Fibroblast of lung (primary cell): ENCODE measurements at regions not wholly inside any gene's neighbourhood (a gene's known extent, or its start where the extent isn't known, plus 50 kb on each side); places are given as distances from the start of the nearest gene placed in this dataset.
A peak's percentile ranks its signal among the peaks of the same experiment; 100 is the strongest.

ENCODE experiments used
- DNase-seq, 2 donors: peaks; one replicate each; pipeline versions ENCODE4 v3.0.0 to v3.0.0-alpha.2; 2010; ENCODE audit warnings: low read depth in 2 of 2
- H2AFZ ChIP-seq: 2 replicates; pipeline ENCODE4 v1.5.1; 2012; ENCODE audit warnings: low read length, control low read depth, inconsistent platforms
- H3K27ac ChIP-seq: 2 replicates; pipeline ENCODE4 v1.5.1; 2011; ENCODE audit warnings: low read length, control low read depth; ENCODE audit not compliant: insufficient read depth
- H3K27me3 ChIP-seq: 2 replicates; pipeline ENCODE4 v1.5.1; 2011; ENCODE audit warnings: mild to moderate bottlenecking, low read length; ENCODE audit not compliant: control insufficient read depth, insufficient read depth
- H3K36me3 ChIP-seq: 2 replicates; pipeline ENCODE4 v1.5.1; 2011; ENCODE audit warnings: low read length; ENCODE audit not compliant: control insufficient read depth, insufficient read depth
- H3K4me1 ChIP-seq: 2 replicates; pipeline ENCODE4 v1.5.1; 2011; ENCODE audit warnings: low read length; ENCODE audit not compliant: control insufficient read depth, insufficient read depth; ENCODE audit errors: extremely low read depth
- H3K4me2 ChIP-seq: 2 replicates; pipeline ENCODE4 v1.5.1; 2011; ENCODE audit warnings: low read length, control low read depth; ENCODE audit not compliant: insufficient read depth; ENCODE audit errors: extremely low read depth
- H3K4me3 ChIP-seq, 4 experiments: fragments of 200-600 bp in 1 of 4; sonication (generic) in 1 of 4; replicated peaks in 1 of 4; 2 replicates each; pipeline ENCODE4 v1.5.1; 2011 to 2016; ENCODE audit warnings: low read length in 4 of 4, low read depth in 3 of 4, mild to moderate bottlenecking in 3 of 4, control low read depth in 2 of 4, inconsistent platforms in 1 of 4, mixed read lengths in 1 of 4; ENCODE audit not compliant: insufficient read depth in 1 of 4; ENCODE audit errors: control extremely low read depth in 1 of 4
- H3K79me2 ChIP-seq: 2 replicates; pipeline ENCODE4 v1.5.1; 2012; ENCODE audit warnings: mild to moderate bottlenecking, low read length, inconsistent platforms; ENCODE audit not compliant: control insufficient read depth, insufficient read depth
- H3K9ac ChIP-seq: 2 replicates; pipeline ENCODE4 v1.5.1; 2011; ENCODE audit warnings: mild to moderate bottlenecking, low read length, control low read depth; ENCODE audit not compliant: insufficient read depth
- H3K9me3 ChIP-seq: 2 replicates; pipeline ENCODE4 v1.5.1; 2012; ENCODE audit warnings: low read depth, low read length; ENCODE audit not compliant: control insufficient read depth, insufficient read depth
- H4K20me1 ChIP-seq: 2 replicates; pipeline ENCODE4 v1.5.1; 2011; ENCODE audit warnings: low read length; ENCODE audit not compliant: control insufficient read depth, insufficient read depth; ENCODE audit errors: extremely low read depth
- EZH2 ChIP-seq: IDR thresholded peaks from 2 replicates; pipeline ENCODE4 v1.5.1; 2012; ENCODE audit warnings: low read length, control low read depth, mild to moderate bottlenecking; ENCODE audit errors: missing control alignments
- TF ChIP-seq, protein P1 (sequence below), 2 donors: IDR thresholded peaks in 1 of 2; conservative IDR thresholded peaks in 1 of 2; 1 replicate in 1 of 2; 2 replicates in 1 of 2; pipeline ENCODE4 v1.5.1; 2011 to 2012; ENCODE audit warnings: low read length in 2 of 2, control low read depth in 1 of 2, inconsistent platforms in 1 of 2, low read depth in 1 of 2, mild to moderate bottlenecking in 1 of 2

DNA sequence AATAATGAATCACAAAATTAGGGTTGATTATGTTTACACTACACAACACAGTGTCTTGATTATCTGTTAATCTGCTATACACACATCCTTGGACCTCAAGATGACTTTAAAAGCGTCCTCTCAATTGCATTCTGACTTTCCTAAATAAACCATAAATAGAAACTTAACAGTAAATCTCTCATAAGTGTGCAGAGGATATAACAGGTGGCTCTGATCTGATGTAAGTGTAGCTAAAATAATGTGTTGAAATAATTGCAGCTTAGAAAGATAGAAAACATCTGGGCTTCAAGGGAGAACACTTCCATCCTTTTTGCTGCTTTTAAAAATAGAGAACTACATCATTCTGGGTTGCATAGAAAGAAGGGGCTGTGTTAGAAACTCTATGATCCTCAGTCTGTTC is 78.4 kb upstream of the EFEMP1 start:
- Histone ChIP-seq H3K27ac (no peak overlapping the region), H3K4me1 (no peaks in the 10 kb centered on the region), H3K4me2 (no peak overlapping the region), H2AFZ (no peak overlapping the region), H3K79me2 (no peaks in the 10 kb centered on the region), H3K9ac (no peak overlapping the region), H3K36me3 (no peaks in the 10 kb centered on the region), H4K20me1 (no peaks in the 10 kb centered on the region), H3K4me3 (no peak overlapping the region), H3K27me3 (no peaks in the 10 kb centered on the region), H3K9me3 (no peaks in the 10 kb centered on the region)
- TF ChIP-seq EZH2: no peak
- TF ChIP-seq, protein P1, sequence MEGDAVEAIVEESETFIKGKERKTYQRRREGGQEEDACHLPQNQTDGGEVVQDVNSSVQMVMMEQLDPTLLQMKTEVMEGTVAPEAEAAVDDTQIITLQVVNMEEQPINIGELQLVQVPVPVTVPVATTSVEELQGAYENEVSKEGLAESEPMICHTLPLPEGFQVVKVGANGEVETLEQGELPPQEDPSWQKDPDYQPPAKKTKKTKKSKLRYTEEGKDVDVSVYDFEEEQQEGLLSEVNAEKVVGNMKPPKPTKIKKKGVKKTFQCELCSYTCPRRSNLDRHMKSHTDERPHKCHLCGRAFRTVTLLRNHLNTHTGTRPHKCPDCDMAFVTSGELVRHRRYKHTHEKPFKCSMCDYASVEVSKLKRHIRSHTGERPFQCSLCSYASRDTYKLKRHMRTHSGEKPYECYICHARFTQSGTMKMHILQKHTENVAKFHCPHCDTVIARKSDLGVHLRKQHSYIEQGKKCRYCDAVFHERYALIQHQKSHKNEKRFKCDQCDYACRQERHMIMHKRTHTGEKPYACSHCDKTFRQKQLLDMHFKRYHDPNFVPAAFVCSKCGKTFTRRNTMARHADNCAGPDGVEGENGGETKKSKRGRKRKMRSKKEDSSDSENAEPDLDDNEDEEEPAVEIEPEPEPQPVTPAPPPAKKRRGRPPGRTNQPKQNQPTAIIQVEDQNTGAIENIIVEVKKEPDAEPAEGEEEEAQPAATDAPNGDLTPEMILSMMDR (conservative IDR thresholded peaks at IDR 0.05 in 1 of 2, IDR thresholded peaks at IDR 0.05 in 1 of 2; ENCODE audit: low read depth in 1 of 2, low read length in 2 of 2): no peak
- DNase-seq: peak in 1 of 2 donors; percentile 74

DNA sequence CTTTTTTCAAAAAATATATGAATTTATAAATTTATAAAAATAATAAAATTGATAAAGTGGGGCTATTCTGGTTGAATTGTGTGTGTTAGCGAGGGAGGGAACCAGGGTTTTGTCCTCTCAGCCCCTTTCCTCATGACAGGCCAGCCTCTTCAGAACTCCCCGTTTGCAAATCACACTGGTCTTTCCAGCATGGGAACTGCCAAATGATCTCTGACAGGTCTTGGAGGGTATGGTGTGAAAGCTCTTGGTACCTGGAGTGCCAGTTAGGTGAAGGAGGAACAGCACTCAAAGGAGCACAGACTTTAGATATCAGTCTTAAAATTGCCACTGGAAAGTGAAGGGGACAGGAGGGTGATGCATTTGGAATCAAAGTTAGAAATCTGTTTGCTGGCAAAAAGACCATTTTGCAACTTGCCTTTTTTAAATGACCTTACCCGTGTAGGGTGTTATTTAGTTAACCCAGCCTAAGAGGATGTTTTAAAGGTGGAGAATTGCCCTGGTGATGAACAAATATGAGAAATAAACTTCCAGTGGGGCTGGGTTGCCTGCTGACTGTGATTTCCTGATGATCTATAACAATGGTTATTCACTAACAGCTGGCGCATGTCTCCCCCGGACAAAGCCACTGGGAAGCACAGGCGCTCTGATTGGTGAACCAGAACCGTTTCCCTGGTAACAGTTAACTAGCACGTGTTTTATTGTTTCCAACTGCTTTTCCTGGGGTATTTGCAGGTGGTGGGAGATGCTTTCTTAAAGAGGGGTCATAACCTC is 85.3 kb upstream of the EFEMP1 start:
- Histone ChIP-seq H3K9me3 (no peaks in the 10 kb centered on the region), H3K27me3 (no peaks in the 10 kb centered on the region), H3K79me2 (no peaks in the 10 kb centered on the region), H4K20me1 (no peaks in the 10 kb centered on the region), H3K4me2 (peak overlapping the region; percentile 0), H3K9ac (no peak overlapping the region), H3K4me1 (peaks cover 3% of the 10 kb centered on the region), H3K4me3 (no peak overlapping the region), H3K36me3 (no peaks in the 10 kb centered on the region), H3K27ac (peak overlapping the region; percentile 52), H2AFZ (peak overlapping the region; percentile 25)
- peak; percentile 83 to 90 for DNase-seq
- TF ChIP-seq EZH2: no peak

- Histone ChIP-seq H3K79me2 (no peaks in the 10 kb centered on the region), H3K9ac (no peak overlapping the region), H3K4me2 (peak overlapping the region; percentile 0), H3K4me3 (no peak overlapping the region), H2AFZ (no peak overlapping the region), H3K36me3 (no peaks in the 10 kb centered on the region), H4K20me1 (no peaks in the 10 kb centered on the region), H3K4me1 (peaks cover 3% of the 10 kb centered on the region), H3K27ac (no peak overlapping the region), H3K27me3 (no peaks in the 10 kb centered on the region), H3K9me3 (no peaks in the 10 kb centered on the region)
- peak; percentile 49 to 77 for DNase-seq
- TF ChIP-seq EZH2: no peak
- TF ChIP-seq, protein P1 (conservative IDR thresholded peaks at IDR 0.05 in 1 of 2, IDR thresholded peaks at IDR 0.05 in 1 of 2; ENCODE audit: low read depth in 1 of 2, low read length in 2 of 2): peak; percentile 53 to 63
Observed at GRCh38 chr2:56009758-56010458, 86.3 kb upstream of the EFEMP1 start.
